ENCODE measurements at regions not wholly inside any gene's neighbourhood (a gene's known extent, or its start where the extent isn't known, plus 50 kb on each side); places are given as distances from the start of the nearest gene placed in this dataset.
"Not testable (repeated sequence)": the region's sequence is repeated elsewhere in the genome, so short reads cannot be mapped to it uniquely, and the experiment has no call there.

DNA sequence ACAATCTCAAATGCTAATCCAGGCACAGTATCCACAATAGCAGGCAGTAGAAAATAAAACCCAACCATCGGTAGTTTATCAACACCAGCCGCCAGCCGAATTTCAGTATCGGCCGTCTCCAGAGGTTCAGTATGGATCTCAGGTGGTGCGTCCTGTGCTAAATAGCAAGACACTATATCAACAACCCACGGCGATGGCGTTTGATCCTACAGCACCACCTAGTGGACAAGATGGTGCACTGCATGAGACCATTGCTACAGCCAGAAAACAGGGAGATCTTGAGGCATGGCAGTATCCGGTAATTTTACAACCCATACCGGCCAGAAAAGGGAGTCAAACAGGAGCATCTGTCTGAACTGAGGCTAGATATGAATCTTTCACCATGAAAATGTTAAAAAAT lies 112.0 kb upstream of the FRG2C start:
- H3K27ac Mint-ChIP-seq (ENCODE audit: unreplicated experiment); H3K4me1 Mint-ChIP-seq (ENCODE audit: unreplicated experiment); H3K36me3 Mint-ChIP-seq (ENCODE audit: low read depth, unreplicated experiment); H3K27me3 Mint-ChIP-seq (ENCODE audit: unreplicated experiment); H3K4me3 Mint-ChIP-seq (ENCODE audit: unreplicated experiment): not testable (repeated sequence)
- H3K9me3 Mint-ChIP-seq (ENCODE audit: unreplicated experiment), result peaks cover 21% of the 10 kb centered on the region
- DNase-seq (ENCODE audit: low spot score), result peak; percentile 40
- TF ChIP-seq, protein P1, sequence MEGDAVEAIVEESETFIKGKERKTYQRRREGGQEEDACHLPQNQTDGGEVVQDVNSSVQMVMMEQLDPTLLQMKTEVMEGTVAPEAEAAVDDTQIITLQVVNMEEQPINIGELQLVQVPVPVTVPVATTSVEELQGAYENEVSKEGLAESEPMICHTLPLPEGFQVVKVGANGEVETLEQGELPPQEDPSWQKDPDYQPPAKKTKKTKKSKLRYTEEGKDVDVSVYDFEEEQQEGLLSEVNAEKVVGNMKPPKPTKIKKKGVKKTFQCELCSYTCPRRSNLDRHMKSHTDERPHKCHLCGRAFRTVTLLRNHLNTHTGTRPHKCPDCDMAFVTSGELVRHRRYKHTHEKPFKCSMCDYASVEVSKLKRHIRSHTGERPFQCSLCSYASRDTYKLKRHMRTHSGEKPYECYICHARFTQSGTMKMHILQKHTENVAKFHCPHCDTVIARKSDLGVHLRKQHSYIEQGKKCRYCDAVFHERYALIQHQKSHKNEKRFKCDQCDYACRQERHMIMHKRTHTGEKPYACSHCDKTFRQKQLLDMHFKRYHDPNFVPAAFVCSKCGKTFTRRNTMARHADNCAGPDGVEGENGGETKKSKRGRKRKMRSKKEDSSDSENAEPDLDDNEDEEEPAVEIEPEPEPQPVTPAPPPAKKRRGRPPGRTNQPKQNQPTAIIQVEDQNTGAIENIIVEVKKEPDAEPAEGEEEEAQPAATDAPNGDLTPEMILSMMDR (IDR thresholded peaks at IDR 0.05; ENCODE audit: unreplicated experiment), result peak; percentile 73

DNA sequence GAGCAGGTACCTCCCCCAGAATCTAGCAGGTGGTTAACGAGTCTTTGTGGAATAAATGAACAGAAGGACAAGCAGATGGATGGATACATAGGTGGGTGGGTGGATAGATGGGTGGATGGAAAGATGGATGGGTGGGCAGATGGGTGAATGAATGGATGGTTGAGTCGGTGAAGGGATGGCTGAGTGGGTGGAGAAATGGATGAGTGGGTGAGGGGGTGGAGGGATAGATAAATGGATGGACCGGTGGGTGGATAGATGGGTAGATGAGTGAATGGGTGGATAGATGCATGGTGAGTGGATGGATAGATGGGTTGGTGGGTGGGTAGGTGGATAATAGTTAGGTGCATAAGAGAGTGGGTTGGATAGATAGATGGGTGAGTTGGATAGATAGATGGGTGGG lies 99.7 kb upstream of the FRG2C start:
- H3K4me3 Mint-ChIP-seq (ENCODE audit: unreplicated experiment); H3K9me3 Mint-ChIP-seq (ENCODE audit: unreplicated experiment); H3K36me3 Mint-ChIP-seq (ENCODE audit: low read depth, unreplicated experiment); DNase-seq (ENCODE audit: low spot score); H3K4me1 Mint-ChIP-seq (ENCODE audit: unreplicated experiment); H3K27ac Mint-ChIP-seq (ENCODE audit: unreplicated experiment); H3K27me3 Mint-ChIP-seq (ENCODE audit: unreplicated experiment): not testable (repeated sequence)

DNA sequence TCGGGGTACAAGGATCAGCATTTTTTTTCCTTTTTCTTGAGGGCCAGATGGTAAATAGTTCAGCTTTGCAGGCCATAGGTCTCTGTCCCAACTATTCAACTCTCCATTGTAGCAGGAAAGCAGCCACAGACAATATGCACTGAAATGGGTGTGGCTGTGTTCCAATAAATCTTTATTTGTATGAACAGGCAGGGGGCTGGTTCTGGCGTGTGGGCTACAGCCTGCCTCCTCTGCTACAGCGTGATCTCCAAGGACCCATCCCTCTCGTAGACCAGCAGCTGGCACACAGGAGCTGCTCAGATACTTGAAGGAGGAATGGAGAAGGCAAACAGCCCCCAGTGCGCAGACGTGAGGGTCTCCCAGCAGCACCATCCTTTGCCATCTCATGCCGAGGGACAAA lies 91.8 kb upstream of the FRG2C start:
- not testable (repeated sequence) for DNase-seq (ENCODE audit: low spot score); H3K9me3 Mint-ChIP-seq (ENCODE audit: unreplicated experiment); H3K27me3 Mint-ChIP-seq (ENCODE audit: unreplicated experiment); H3K27ac Mint-ChIP-seq (ENCODE audit: unreplicated experiment); H3K36me3 Mint-ChIP-seq (ENCODE audit: low read depth, unreplicated experiment); H3K4me1 Mint-ChIP-seq (ENCODE audit: unreplicated experiment); H3K4me3 Mint-ChIP-seq (ENCODE audit: unreplicated experiment)

DNA sequence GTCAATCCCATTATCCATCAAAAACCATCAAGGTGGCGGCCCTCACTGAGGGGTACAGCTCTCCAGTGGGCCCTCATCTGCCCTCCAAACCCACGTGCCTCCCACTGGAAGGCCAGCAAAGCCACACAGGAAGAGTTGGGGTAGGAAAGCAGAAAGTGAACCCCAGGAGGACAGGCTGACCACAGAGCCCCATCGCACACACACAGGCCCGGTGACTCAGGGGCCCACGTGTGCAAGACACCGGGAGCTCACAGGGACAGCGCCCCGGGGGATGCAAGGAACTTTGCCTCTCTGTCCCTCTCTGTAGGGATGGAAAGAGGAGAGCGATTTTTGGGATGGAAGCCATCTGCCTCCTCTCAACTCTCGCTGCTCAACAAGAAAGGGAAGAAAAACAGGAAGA lies 85.0 kb upstream of the FRG2C start:
- DNase-seq (ENCODE audit: low spot score); H3K36me3 Mint-ChIP-seq (ENCODE audit: low read depth, unreplicated experiment); H3K27ac Mint-ChIP-seq (ENCODE audit: unreplicated experiment); H3K4me1 Mint-ChIP-seq (ENCODE audit: unreplicated experiment); H3K9me3 Mint-ChIP-seq (ENCODE audit: unreplicated experiment): not testable (repeated sequence)
- Mint-ChIP-seq H3K4me3 (ENCODE audit: unreplicated experiment) (peak overlapping the region; percentile 87), H3K27me3 (ENCODE audit: unreplicated experiment) (peaks cover 19% of the 10 kb centered on the region)

DNA sequence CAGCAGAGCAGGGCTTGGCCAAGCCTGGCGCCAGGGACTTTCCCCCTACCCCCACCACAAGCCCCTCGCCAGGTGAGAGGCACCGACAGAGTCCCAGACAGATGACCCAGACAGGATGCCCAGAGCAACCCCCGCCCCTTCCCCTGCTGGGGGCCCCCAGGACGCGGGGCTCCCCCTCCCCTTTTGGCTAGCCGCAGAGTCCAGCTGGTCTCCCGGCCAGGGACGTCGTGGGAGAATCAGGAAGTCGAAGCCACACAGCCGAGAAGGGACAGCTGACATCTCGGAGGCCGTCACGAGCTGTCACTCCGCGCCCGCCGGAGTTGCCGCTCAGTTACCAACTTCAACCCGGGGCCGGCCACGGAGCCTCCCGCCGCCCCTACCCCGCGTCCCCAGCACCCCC lies 84.6 kb upstream of the FRG2C start:
- not testable (repeated sequence) for H3K9me3 Mint-ChIP-seq (ENCODE audit: unreplicated experiment); H3K36me3 Mint-ChIP-seq (ENCODE audit: low read depth, unreplicated experiment); H3K27ac Mint-ChIP-seq (ENCODE audit: unreplicated experiment); H3K4me1 Mint-ChIP-seq (ENCODE audit: unreplicated experiment)
- Mint-ChIP-seq H3K27me3 (ENCODE audit: unreplicated experiment) (peaks cover 19% of the 10 kb centered on the region), H3K4me3 (ENCODE audit: unreplicated experiment) (peak overlapping the region; percentile 87)
- peak; percentile 11 for DNase-seq (ENCODE audit: low spot score)

DNA sequence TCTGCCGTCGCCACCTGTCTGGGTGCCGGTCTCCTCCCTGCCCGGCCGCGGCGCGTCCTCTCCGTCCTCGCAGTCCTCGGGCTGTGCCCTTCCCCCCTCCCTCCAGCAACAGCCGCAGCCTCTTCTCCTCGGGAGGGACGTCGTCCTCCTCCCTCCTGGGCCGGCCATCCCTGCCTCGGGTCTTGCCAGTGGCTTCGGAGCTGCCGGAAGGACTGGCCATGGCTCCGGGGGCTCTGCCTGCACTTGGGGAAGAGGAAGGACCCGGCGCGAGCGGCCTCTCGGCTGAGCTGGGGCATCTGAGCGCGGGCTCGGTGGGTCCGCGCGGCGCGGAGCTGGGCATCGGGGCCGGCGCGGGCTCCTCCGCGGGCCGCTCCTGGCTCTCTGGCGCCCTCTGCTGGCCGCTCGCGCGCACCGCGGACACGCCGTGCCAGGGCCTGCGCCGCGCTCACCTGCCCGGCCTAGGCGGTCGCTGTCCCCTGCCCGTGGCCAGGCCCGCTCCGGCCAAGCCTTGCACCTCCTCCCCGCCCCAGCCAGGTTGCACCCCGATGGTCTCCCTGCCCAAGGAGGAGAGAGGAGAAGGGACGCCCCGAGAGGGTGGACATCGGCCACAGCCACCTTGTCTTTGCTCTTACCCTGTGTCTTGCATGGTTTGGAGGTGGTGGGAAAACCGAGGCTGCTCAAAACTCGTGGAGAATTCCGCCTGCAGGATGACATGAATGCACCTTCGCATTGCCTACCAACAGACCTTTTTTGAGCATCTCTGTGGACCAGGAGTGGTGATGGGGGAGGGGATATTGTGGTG lies 83.9 kb upstream of the FRG2C start:
- not testable (repeated sequence) for H3K4me1 Mint-ChIP-seq (ENCODE audit: unreplicated experiment)
- H3K27me3 Mint-ChIP-seq (ENCODE audit: unreplicated experiment), result peaks cover 18% of the 10 kb centered on the region

DNA sequence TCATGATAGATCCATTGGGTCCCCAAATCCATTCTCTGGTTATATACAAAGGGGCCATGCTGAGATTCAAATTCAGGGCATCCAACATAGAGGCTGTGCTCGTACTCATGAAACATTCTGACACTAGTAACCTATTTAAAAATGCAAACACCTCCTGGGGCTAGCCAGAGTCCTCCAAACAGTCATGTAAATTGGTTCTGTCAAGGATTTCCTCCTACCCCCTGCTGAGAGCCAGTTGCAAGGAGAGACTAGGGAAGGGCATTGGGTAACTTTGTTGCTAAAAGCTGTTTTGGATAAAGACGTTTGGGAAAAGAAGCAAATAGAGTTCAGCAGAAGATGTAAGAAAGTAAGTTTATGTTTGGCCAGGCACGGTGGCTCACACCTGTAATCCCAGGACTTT lies 81.6 kb upstream of the FRG2C start:
- not testable (repeated sequence) for DNase-seq (ENCODE audit: low spot score); H3K27ac Mint-ChIP-seq (ENCODE audit: unreplicated experiment); H3K4me1 Mint-ChIP-seq (ENCODE audit: unreplicated experiment); H3K4me3 Mint-ChIP-seq (ENCODE audit: unreplicated experiment); H3K36me3 Mint-ChIP-seq (ENCODE audit: low read depth, unreplicated experiment); H3K9me3 Mint-ChIP-seq (ENCODE audit: unreplicated experiment)
- peaks cover 18% of the 10 kb centered on the region for H3K27me3 Mint-ChIP-seq (ENCODE audit: unreplicated experiment)

More for the DNA sequence above, 83.9 kb upstream of the FRG2C start:
- DNase-seq (ENCODE audit: low spot score), result peak; percentile 84
- TF ChIP-seq, protein P1 (IDR thresholded peaks at IDR 0.05; ENCODE audit: unreplicated experiment), result peak; percentile 87
- H3K4me3 Mint-ChIP-seq (ENCODE audit: unreplicated experiment), result peak overlapping the region; percentile 81
- not testable (repeated sequence) for H3K9me3 Mint-ChIP-seq (ENCODE audit: unreplicated experiment); H3K36me3 Mint-ChIP-seq (ENCODE audit: low read depth, unreplicated experiment)
- H3K27ac Mint-ChIP-seq (ENCODE audit: unreplicated experiment), result peak overlapping the region; percentile 64

DNA sequence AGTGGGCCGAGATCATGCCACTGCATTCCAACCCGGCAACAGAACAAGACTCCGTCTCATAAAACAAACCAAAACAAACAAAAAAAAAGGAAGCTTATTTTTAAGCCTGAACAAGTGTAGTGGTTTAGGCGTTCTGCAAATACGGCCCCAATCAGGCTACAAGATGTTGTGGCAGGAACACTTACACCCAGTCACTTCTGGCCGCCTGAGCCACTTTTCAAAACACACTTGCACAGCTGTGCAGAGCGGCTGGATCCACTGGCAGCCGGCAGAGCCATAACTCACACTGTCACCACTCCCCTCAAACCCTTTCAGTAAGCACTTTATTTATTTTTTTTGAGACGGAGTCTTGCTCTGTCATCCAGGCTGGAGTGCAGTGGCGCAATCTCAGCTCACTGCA lies 81.0 kb upstream of the FRG2C start:
- H3K4me1 Mint-ChIP-seq (ENCODE audit: unreplicated experiment); H3K36me3 Mint-ChIP-seq (ENCODE audit: low read depth, unreplicated experiment); H3K9me3 Mint-ChIP-seq (ENCODE audit: unreplicated experiment); DNase-seq (ENCODE audit: low spot score); H3K27ac Mint-ChIP-seq (ENCODE audit: unreplicated experiment); H3K4me3 Mint-ChIP-seq (ENCODE audit: unreplicated experiment): not testable (repeated sequence)
- peaks cover 18% of the 10 kb centered on the region for H3K27me3 Mint-ChIP-seq (ENCODE audit: unreplicated experiment)

DNA sequence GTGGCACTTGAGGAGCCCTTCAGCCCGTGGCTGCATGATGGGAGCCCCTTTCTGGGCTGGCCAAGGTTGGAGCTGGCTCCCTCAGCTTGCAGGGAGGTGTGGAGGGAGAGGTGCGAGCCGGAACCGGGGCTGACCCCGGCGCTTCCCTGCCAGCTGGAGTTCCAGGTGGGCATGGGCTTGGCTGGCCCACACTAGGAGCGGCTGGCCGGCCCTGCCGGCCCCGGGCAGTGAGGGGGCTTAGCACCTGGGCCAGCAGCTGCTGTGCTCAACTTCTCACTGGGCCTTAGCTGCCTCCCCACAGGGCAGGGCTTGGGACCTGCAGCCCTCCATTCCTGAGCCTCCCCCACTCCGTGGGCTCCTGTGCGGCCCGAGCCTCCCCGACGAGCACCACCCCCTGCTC lies 76.4 kb upstream of the FRG2C start:
- not testable (repeated sequence) for H3K27me3 Mint-ChIP-seq (ENCODE audit: unreplicated experiment); H3K36me3 Mint-ChIP-seq (ENCODE audit: low read depth, unreplicated experiment); H3K9me3 Mint-ChIP-seq (ENCODE audit: unreplicated experiment); H3K4me3 Mint-ChIP-seq (ENCODE audit: unreplicated experiment); H3K27ac Mint-ChIP-seq (ENCODE audit: unreplicated experiment); H3K4me1 Mint-ChIP-seq (ENCODE audit: unreplicated experiment); DNase-seq (ENCODE audit: low spot score)

DNA sequence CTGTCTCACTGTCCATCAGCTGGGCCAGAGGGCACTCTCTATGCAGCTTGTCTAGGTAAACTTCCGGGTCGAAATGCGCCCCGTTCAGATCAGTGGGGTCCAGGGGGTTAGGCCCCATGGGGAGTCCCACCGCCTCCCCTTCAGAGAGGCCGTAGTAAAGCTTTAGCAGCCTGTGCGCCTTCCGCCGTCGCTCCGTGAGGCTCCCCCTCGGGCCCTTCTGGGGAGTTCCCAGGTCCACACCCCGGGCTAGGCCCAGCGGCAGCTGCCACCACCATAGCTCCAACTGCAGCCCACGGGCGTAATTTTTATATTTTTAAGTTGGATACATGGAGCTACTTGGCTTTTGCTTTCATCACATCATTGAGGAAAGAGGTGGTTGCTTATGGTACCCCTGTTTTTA lies 73.7 kb upstream of the FRG2C start:
- not testable (repeated sequence) for DNase-seq (ENCODE audit: low spot score); H3K27ac Mint-ChIP-seq (ENCODE audit: unreplicated experiment); H3K36me3 Mint-ChIP-seq (ENCODE audit: low read depth, unreplicated experiment); H3K27me3 Mint-ChIP-seq (ENCODE audit: unreplicated experiment); H3K9me3 Mint-ChIP-seq (ENCODE audit: unreplicated experiment); H3K4me3 Mint-ChIP-seq (ENCODE audit: unreplicated experiment); H3K4me1 Mint-ChIP-seq (ENCODE audit: unreplicated experiment)

Measured in endothelial cell (in vitro differentiated cells).